Psoas muscle (tissue), 7 donors: ENCODE measurements at regions not wholly inside any gene's neighbourhood (a gene's known extent, or its start where the extent isn't known, plus 50 kb on each side); places are given as distances from the start of the nearest gene placed in this dataset.

Experiments used
- ATAC-seq, 4 donors: fragments of 200-7000 bp; cut with Tn5 transposase; one replicate each; pipeline ENCODE4 v1.9.1; 2020; ENCODE audit warnings: moderate library complexity in 3 of 4, mild to moderate bottlenecking in 2 of 4
- DNase-seq, 2 donors: peaks; one replicate each; pipeline ENCODE4 v3.0.0-alpha.2; 2020
- H3K27ac ChIP-seq: fragments of 200-600 bp; one replicate; pipeline ENCODE4 v1.8.0; 2022
- H3K27me3 ChIP-seq, 3 donors: fragments of 200-600 bp in 1 of 3; one replicate each; pipeline versions ENCODE4 v1.6.1 to v1.8.0; 2013 to 2022; ENCODE audit warnings: low read length in 2 of 3, mild to moderate bottlenecking in 2 of 3, moderate library complexity in 1 of 3; ENCODE audit not compliant: insufficient read depth in 3 of 3
- H3K36me3 ChIP-seq, 2 donors: fragments of 200-600 bp in 1 of 2; one replicate each; pipeline versions ENCODE4 v1.6.1 to v1.8.0; 2013 to 2022; ENCODE audit warnings: low read depth in 1 of 2, mild to moderate bottlenecking in 1 of 2, moderate library complexity in 1 of 2; ENCODE audit not compliant: insufficient read depth in 1 of 2
- H3K4me1 ChIP-seq: fragments of 200-600 bp; one replicate; pipeline ENCODE4 v1.8.0; 2022
- H3K4me3 ChIP-seq: fragments of 200-600 bp; one replicate; pipeline ENCODE4 v1.8.0; 2022; ENCODE audit warnings: mild to moderate bottlenecking
- H3K9me3 ChIP-seq: fragments of 200-600 bp; one replicate; pipeline ENCODE4 v1.8.0; 2022
- WGBS, 3 donors: extraction: QIAGEN DNeasy Blood & Tissue Kit; methylation state at CpG; one replicate each; pipeline versions ENCODE4 v1.1.6 to v1.1.7; 2013; 5-methylcytosine and 5-hydroxymethylcytosine counted together
- intact Hi-C, 2 donors: fragments of 100-400 bp; cut with DNase I; formaldehyde crosslinking; loops; one replicate each; pipeline versions ENCODE4 v1.11.0 to v1.14.2; 2022
- TF ChIP-seq, protein P1 (sequence below): fragments of 200-600 bp; IDR thresholded peaks from one replicate; pipeline ENCODE4 v1.8.0; 2022; ENCODE audit warnings: antibody characterized with exemption
- donor health status: healthy with polysubstance abuse.
- donor health status: DM: no; HTN: no; CAD: no; lungs with moderate emphysema.
- donor health status: Bipolar disorder and iron deficiency.
- donor health status: healthy.
- donor health status: DM: yes; HTN: yes; CAD: no.
- donor health status: DM: no; HTN: no; CAD: no.
- donor health status: DM: yes; HTN: yes; CAD: no.

DNA sequence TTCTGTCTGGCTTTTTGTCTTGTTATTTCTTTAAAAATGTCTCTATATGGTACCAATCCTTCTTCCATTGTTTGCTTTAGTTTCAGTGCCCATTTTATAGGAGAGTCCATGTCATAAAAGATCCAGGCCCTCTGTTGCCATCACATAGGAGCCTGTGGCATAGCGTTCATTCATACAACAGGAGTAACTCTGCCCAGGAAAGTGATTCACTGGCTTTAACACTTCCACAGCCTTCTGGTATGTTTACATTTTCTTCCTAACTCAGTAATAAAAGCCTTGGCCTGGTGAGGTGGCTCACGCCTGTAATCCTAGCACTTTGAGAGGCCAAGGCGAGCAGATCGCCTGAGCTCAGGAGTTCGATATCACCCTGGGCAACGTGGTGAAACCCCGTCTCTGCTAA is 519.3 kb upstream of the PTGER4 start:
- Histone ChIP-seq H3K27ac (no peak overlapping the region), H3K4me1 (no peaks in the 10 kb centered on the region), H3K27me3 (no peaks in the 10 kb centered on the region), H3K36me3 (no peaks in the 10 kb centered on the region), H3K4me3 (no peak overlapping the region), H3K9me3 (no peaks in the 10 kb centered on the region)
- intact Hi-C loops = no loop called here
- TF ChIP-seq, protein P1, sequence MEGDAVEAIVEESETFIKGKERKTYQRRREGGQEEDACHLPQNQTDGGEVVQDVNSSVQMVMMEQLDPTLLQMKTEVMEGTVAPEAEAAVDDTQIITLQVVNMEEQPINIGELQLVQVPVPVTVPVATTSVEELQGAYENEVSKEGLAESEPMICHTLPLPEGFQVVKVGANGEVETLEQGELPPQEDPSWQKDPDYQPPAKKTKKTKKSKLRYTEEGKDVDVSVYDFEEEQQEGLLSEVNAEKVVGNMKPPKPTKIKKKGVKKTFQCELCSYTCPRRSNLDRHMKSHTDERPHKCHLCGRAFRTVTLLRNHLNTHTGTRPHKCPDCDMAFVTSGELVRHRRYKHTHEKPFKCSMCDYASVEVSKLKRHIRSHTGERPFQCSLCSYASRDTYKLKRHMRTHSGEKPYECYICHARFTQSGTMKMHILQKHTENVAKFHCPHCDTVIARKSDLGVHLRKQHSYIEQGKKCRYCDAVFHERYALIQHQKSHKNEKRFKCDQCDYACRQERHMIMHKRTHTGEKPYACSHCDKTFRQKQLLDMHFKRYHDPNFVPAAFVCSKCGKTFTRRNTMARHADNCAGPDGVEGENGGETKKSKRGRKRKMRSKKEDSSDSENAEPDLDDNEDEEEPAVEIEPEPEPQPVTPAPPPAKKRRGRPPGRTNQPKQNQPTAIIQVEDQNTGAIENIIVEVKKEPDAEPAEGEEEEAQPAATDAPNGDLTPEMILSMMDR = no peak
- WGBS, 3 donors = 89 to 92% (median 92%) methylated on average over 7 of the region's 7 CpGs
- ATAC-seq (no peak), DNase-seq (no peak)

DNA sequence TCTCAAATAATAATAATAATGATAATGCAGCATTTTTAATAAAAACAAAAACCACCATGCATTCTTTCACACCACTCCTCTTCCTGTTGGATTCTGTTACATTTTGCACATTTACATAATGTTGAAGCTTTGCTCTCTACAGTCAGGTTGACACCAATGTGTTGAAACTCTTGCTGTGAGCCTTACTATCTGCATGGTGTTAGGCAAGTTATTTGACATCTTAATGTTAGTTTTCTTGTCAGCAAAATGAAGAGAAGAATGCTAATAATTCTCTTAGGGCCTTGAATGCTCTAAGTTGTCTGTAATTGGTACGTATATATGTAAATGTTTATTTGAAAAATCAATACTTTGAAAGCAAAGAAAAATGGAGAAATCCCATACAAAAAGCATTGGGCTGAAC is 525.5 kb upstream of the PTGER4 start:
- 91 to 95% (median 92%) methylated on average over 1 of the region's 1 CpG for WGBS, 3 donors
- H3K27me3 ChIP-seq = no peaks in the 10 kb centered on the region
- no peak overlapping the region for H3K27ac ChIP-seq
- DNase-seq (no peak), ATAC-seq (no peak)
- no peaks in the 10 kb centered on the region for H3K4me1 ChIP-seq
- no peak overlapping the region for H3K4me3 ChIP-seq
- intact Hi-C loops = no loop called here
- H3K36me3 ChIP-seq = no peaks in the 10 kb centered on the region
- no peaks in the 10 kb centered on the region for H3K9me3 ChIP-seq
- TF ChIP-seq, protein P1 = no peak

DNA sequence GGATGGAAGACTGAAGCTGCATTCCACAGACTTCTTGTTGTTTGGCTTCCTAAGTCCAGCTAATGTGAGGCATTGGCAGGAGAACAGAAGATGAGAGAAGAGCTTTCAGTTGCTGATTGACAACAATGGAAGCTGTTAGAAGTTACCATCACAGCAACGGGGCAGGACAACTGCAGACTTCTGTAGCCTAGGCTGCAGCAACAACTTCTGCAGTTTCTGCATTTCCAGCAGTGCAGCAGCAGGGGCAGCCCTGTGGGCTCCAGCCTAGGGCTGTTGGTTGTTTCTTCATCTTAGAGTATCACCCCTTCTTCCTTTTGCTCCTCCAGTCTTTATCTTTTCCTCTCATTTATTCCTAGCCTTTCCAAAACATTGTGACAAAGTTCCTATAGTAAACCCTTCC is 528.8 kb upstream of the PTGER4 start:
- WGBS, 3 donors = 7 to 33% (median 26%) methylated on average over 1 of the region's 1 CpG
- no peak for ATAC-seq
- Histone ChIP-seq H3K27me3 (no peaks in the 10 kb centered on the region), H3K36me3 (no peaks in the 10 kb centered on the region), H3K9me3 (no peaks in the 10 kb centered on the region), H3K4me1 (no peaks in the 10 kb centered on the region), H3K4me3 (no peak overlapping the region), H3K27ac (no peak overlapping the region)
- no peak for DNase-seq
- intact Hi-C loops = no loop called here
- TF ChIP-seq, protein P1 = no peak

DNA sequence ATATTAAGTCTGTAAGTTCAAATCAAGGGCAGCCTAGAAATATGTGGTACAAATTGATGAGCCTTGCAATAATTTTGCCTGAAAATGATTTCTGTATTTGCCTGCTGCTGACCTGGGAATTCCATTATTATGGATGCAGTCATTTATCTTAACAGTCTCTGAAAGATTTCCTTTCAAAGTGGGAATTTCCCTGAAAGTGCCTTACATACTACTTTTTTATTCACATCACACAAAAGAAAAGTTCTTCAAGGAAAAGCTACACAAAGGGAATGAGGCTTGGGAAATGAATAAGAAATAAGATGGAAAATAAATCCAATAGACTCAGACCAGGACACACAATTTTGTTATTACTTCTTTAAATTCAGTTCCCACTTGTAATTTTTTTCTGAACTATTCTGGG is 537.8 kb upstream of the PTGER4 start:
- no peaks in the 10 kb centered on the region for H3K27me3 ChIP-seq
- TF ChIP-seq, protein P1 = no peak
- H3K4me1 ChIP-seq = no peaks in the 10 kb centered on the region
- H3K27ac ChIP-seq = no peak overlapping the region
- intact Hi-C loops = no loop called here
- ATAC-seq (no peak), DNase-seq (no peak)
- H3K36me3 ChIP-seq = no peaks in the 10 kb centered on the region
- no peaks in the 10 kb centered on the region for H3K9me3 ChIP-seq
- H3K4me3 ChIP-seq = no peak overlapping the region

DNA sequence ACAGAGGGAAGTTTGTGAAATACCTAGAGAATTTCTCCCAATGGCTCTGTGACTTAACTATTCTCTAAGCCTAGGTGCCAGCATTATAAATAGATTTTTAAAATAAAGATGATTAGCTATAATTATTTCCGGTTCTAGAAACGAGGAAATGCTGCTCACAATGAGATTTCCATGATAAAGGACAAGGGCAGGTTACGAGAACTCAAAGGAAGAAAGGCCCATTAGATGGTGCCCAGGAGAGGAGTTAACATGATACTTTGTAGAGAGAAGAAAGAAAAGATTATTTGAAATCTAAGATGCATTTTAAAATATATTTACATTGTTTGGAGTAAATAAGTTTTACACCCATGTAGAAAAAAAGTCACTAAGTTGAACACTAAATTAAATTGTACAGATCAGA is 538.3 kb upstream of the PTGER4 start:
- WGBS, 3 donors = 51 to 73% (median 67%) methylated on average over 3 of the region's 3 CpGs
- Histone ChIP-seq H3K4me3 (no peak overlapping the region), H3K27me3 (no peaks in the 10 kb centered on the region), H3K27ac (no peak overlapping the region), H3K4me1 (no peaks in the 10 kb centered on the region), H3K9me3 (no peaks in the 10 kb centered on the region), H3K36me3 (no peaks in the 10 kb centered on the region)
- DNase-seq = no peak
- intact Hi-C loops = no loop called here
- TF ChIP-seq, protein P1 = no peak
- no peak for ATAC-seq
